ENCODE measurements at regions not wholly inside any gene's neighbourhood (a gene's known extent, or its start where the extent isn't known, plus 50 kb on each side); places are given as distances from the start of the nearest gene placed in this dataset.

- no peak for DNase-seq
Measured at GRCh38 chr13:33472446-33472845, 186.9 kb upstream of the STARD13 start.

DNA sequence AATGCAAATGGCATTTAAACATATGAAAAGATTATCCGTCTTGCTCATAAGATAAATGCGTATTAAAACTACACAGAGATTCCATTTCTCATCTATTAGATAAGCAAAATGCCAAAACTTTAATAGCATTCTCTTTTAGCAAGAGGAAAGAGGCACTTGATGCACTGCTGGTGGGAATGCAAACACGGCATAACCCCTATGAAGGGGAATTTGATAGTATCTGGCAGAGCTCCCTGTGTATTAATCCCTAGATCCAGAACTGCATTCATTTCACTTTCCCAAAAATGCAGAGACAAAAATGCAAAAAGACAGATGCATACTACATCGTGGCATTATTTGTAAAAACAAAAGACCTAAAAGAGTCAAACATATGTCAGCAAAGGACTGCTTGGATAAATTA lies 193.6 kb upstream of the STARD13 start:
- no peak for DNase-seq

- no peak for DNase-seq
Measured at GRCh38 chr13:33480561-33480960, 195.0 kb upstream of the STARD13 start.

- DNase-seq: no peak
Measured at GRCh38 chr13:33483471-33483870, 197.9 kb upstream of the STARD13 start.

- DNase-seq: no peak
Measured at GRCh38 chr13:33485247-33485646, 199.7 kb upstream of the STARD13 start.

DNA sequence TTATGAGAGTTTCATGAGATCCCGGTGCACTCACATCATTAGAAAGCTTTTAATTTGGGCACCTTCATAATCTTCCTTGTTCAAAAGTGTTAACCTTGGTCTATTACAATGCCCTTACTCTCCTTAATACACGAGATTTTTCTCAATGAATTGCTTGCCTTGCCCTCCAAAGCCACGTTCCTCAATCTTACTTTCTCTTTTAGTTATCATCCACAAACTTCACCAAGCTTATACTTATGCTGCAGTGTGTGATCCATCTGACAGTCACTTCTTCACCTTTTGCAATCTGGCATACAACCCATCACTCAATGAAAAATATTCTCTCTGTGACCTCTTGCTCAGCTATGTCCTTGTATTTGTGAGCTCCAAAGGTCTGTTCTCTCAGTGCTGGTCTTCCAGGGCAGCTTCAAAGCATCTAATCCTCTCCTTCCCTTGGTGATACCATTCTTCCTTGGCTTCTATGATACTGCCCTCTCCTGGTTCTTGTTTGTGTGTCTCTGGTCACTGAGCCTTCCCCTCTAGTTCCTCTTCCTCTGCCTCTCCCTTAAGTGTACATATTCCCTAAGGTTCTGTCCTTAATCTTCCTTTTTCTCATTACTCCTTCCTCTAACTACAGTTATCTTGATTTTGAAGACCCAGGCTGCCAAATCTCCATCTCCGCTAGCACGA lies 202.2 kb upstream of the STARD13 start:
- peak; percentile 17 to 24 for DNase-seq

DNA sequence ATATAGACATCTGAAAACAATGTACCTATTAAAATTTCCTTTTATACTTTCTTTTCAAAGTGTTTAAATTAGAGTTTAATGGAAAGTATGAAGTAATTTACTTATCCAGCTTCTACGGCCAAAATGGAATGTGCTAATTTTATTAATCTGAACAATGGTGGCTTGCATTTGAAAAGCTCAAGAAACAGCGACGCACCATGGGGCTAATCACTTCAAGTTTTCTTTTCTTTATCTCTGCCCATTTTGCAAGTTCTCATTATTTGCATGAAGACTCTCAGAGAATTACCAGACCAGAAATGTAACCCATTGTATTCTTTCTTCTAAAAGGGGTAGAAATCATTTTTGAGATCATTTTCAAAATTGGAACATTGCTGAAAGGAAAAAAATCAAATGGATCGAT lies 204.0 kb upstream of the STARD13 start:
- DNase-seq: no peak

GRCh38 chr13:33490461-33491327 lies 205.1 kb upstream of the STARD13 start:
- DNase-seq: no peak

DNA sequence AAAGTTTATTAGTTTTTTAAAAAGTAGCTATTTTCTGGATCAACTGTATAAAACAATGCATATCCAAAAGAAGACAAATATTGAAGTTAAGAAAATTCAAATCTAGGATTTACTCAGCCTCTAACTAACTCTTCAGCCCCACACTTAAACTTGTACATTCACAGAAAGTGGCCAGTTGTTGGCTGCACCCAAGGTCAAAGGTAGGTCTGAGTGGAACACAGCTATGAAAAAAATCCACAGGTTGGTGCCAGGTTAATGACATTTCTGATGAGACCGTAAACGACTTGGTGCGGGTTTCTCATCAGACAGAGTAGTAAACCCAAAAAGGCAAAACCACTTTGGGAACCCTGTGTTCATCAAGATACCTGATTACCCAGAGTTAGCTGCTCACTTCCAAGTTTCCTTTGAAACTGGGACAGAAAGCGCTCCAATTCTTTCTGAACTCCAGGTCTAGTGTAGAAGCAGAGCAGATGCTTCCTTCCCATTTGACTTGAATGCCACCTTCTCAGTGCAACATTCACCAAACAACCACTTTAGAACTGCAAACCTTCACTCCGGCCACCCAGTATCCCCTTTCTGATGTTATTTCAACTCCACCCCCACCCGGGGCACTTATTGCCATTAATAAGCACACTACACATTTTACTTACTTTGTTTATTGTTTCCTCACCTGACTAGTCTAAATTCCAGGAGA lies 208.3 kb upstream of the STARD13 start:
- no peak for DNase-seq

- no peak for DNase-seq
Measured at GRCh38 chr13:33494596-33495204, 209.1 kb upstream of the STARD13 start.

DNA sequence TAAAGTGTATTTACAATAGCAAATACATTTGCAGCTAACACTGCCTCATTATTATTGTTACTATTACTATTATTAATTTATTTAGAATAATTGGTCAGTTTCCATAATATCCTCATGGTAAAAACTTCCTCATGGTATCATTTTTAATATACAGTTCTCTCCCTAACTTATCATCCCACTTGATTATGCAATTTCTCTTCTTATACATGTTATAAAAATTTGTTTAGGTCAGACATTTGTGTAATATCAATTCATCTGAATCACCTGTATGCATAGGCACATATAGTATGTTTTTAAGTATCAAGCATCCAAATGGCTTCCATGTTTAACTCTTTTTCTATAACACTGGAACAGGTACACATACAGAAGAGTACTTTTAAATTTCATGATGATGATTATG lies 210.8 kb upstream of the STARD13 start:
- DNase-seq: no peak

GRCh38 chr13:33497146-33497845 lies 211.7 kb upstream of the STARD13 start:
- DNase-seq: no peak

- no peak for DNase-seq
Measured at GRCh38 chr13:33508060-33508459, 222.5 kb upstream of the STARD13 start.

- no peak for DNase-seq
Measured at GRCh38 chr13:33509642-33510229, 224.2 kb upstream of the STARD13 start.

DNA sequence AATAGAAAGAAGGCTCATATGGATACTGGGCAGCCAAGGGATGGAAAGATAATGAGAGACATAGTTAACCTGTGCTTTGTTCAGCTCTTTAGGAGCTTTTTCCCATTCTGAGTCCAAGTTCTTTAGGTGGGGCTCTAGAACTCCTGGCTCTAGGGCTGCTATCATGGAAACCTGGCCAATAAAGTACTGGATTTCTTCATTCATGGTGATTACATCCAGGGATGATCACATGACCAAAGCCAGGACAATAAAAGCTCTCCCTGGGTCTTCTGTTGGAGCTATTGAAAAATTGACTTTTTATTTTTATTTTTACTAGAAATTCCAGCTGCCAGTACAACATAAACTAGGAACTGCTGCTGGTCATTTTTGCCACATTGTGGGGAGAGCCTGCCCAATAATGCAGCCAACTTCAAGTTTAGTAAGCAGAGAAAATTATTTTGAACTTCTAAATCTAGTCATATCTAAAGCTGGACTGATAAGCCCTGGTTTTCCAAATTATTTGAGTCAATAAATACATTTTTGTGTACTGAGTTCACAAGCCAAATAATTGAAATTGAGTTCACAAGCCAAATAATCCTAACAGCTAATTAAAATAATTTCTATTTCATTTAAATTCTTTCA lies 224.9 kb upstream of the STARD13 start:
- DNase-seq: no peak

GRCh38 chr13:33512880-33513554 lies 227.5 kb upstream of the STARD13 start:
- DNase-seq: no peak

- no peak for DNase-seq
Measured at GRCh38 chr13:33514362-33514761, 228.8 kb upstream of the STARD13 start.

DNA sequence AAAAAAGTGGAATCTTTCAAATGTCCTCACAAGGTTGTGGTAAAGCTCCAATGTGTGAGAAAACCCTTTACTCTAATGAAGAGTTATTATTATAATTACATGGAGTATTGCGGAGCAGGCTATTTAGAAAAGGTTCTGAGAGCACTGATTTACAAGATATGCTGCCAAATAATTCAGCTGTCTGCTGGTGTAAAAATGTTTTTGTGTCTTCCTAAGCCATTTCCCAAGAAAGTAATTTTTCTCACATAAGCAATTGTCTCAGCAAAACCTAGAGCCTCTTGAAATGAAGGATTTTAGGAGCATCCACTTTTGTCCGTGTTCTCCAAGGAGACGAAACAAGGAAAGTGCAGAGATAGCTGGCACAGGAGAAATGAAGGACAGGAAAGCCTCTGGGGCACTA lies 229.6 kb upstream of the STARD13 start:
- DNase-seq: no peak

DNA sequence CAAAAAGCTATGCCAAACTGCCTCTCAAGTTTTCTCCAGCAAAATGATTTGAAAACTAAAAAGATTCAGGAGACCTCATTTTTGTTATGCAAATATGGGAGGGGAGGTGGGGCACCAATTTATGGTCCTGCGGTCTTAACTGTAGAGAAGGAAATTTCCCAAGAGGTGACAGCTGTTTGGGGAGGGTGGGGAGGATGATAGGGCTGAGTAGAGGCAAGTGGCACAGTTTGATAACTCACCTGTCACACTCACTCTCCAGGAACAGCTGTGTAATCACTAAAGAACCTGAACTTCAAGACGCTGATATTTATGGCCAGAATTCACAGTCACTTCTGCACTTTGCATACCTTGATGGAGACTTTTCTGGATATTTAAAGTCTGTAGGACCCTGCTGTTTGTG lies 232.9 kb upstream of the STARD13 start:
- no peak for DNase-seq

- DNase-seq: no peak
Measured at GRCh38 chr13:33519561-33520467, 234.3 kb upstream of the STARD13 start.
